Esophagus muscularis mucosa (tissue), 4 donors: ENCODE measurements at regions not wholly inside any gene's neighbourhood (a gene's known extent, or its start where the extent isn't known, plus 50 kb on each side); places are given as distances from the start of the nearest gene placed in this dataset.

Source experiments
- DNase-seq: peaks from one replicate; pipeline ENCODE4 v3.0.0-alpha.2; 2017; ENCODE audit errors: extremely low spot score
- H3K27ac ChIP-seq, 4 donors: fragments of 200-600 bp; sonication (generic); replicated peaks in 1 of 4; 1 replicate in 3 of 4; 2 replicates in 1 of 4; pipeline ENCODE4 v1.5.1; 2016 to 2019; ENCODE audit warnings: mild to moderate bottlenecking in 1 of 4
- H3K27me3 ChIP-seq, 4 donors: fragments of 200-600 bp; sonication (generic); one replicate each; pipeline versions ENCODE4 v1.5.1 to v1.6.0; 2016 to 2019
- H3K36me3 ChIP-seq, 4 donors: fragments of 200-600 bp; sonication (generic); one replicate each; pipeline ENCODE4 v1.5.1; 2016 to 2019
- H3K4me1 ChIP-seq, 4 donors: fragments of 200-600 bp; sonication (generic); one replicate each; pipeline ENCODE4 v1.5.1; 2016 to 2019
- H3K4me3 ChIP-seq, 4 donors: fragments of 200-600 bp; sonication (generic); 1 replicate in 2 of 4; 2 replicates in 2 of 4; pipeline ENCODE4 v1.5.1; 2016 to 2019; ENCODE audit warnings: mild to moderate bottlenecking in 4 of 4, moderate library complexity in 1 of 4
- H3K9me3 ChIP-seq, 4 donors: fragments of 200-600 bp; sonication (generic); 1 replicate in 3 of 4; 2 replicates in 1 of 4; pipeline ENCODE4 v1.5.1; 2016 to 2019
- CTCF ChIP-seq, 3 experiments: fragments of 200-600 bp in 2 of 3; fragments of 450-650 bp in 1 of 3; sonication (generic) in 2 of 3; IDR thresholded peaks; one replicate each; pipeline ENCODE4 v1.5.1; 2017 to 2019; ENCODE audit warnings: antibody characterized with exemption in 3 of 3, mild to moderate bottlenecking in 2 of 3, moderate library complexity in 1 of 3
- EP300 ChIP-seq: sonication (generic); formaldehyde crosslinking; IDR thresholded peaks from one replicate; pipeline ENCODE4 v1.6.1; 2017; ENCODE audit warnings: antibody characterized with exemption
- POLR2A ChIP-seq: fragments of 450-650 bp; IDR thresholded peaks from one replicate; pipeline ENCODE4 v1.6.1; 2017; ENCODE audit warnings: antibody characterized with exemption, moderate library complexity, mild to moderate bottlenecking, low read depth
- POLR2AphosphoS5 ChIP-seq, 2 donors: sonication (generic); formaldehyde crosslinking; IDR thresholded peaks; one replicate each; pipeline ENCODE4 v1.6.1; 2017; ENCODE audit warnings: antibody characterized with exemption in 2 of 2
- WGBS: methylation state at CpG from one replicate; pipeline ENCODE4 v1.1.5; 2018; 5-methylcytosine and 5-hydroxymethylcytosine counted together
- intact Hi-C: fragments of 100-400 bp; cut with DNase I; formaldehyde crosslinking; loops from one replicate; pipeline ENCODE4 v1.15.1; 2023

- Histone ChIP-seq H3K9me3 (no peaks in the 10 kb centered on the region), H3K27me3 (no peaks in the 10 kb centered on the region), H3K27ac (no peak overlapping the region), H3K4me1 (no peaks in the 10 kb centered on the region), H3K4me3 (no peak overlapping the region), H3K36me3 (no peaks in the 10 kb centered on the region)
- intact Hi-C loops = no loop called here
- TF ChIP-seq POLR2A = no peak
- TF ChIP-seq POLR2AphosphoS5 (IDR thresholded peaks at IDR 0.05) = no peak
- no peak for TF ChIP-seq CTCF (IDR thresholded peaks at IDR 0.05)
- TF ChIP-seq EP300 = no peak
- 32% methylated on average over 2 of the region's 2 CpGs for WGBS
- DNase-seq = no peak
Measured at GRCh38 chr3:88312256-88312655, 162.5 kb downstream of the C3orf38 start.

GRCh38 chr3:88318067-88318466 lies 168.3 kb downstream of the C3orf38 start:
- WGBS = 82% methylated on average over 3 of the region's 3 CpGs
- TF ChIP-seq CTCF (IDR thresholded peaks at IDR 0.05) (no peak), EP300 (no peak), POLR2AphosphoS5 (IDR thresholded peaks at IDR 0.05) (no peak), POLR2A (no peak)
- no peaks in the 10 kb centered on the region for H3K9me3 ChIP-seq

GRCh38 chr3:88321363-88322050 lies 171.7 kb downstream of the C3orf38 start:
- 48% methylated on average over 3 of the region's 3 CpGs for WGBS
- Histone ChIP-seq H3K4me1 (no peaks in the 10 kb centered on the region), H3K4me3 (no peak overlapping the region), H3K27ac (no peak overlapping the region), H3K9me3 (no peaks in the 10 kb centered on the region), H3K36me3 (no peaks in the 10 kb centered on the region), H3K27me3 (no peaks in the 10 kb centered on the region)
- intact Hi-C loops = no loop called here
- no peak for DNase-seq
- no peak for TF ChIP-seq CTCF (IDR thresholded peaks at IDR 0.05)
- TF ChIP-seq EP300 = no peak
- TF ChIP-seq POLR2A = no peak
- TF ChIP-seq POLR2AphosphoS5 (IDR thresholded peaks at IDR 0.05) = no peak

More at GRCh38 chr3:88318067-88318466, 168.3 kb downstream of the C3orf38 start:
- no peaks in the 10 kb centered on the region for H3K36me3 ChIP-seq
- intact Hi-C loops = no loop called here
- H3K27me3 ChIP-seq = no peaks in the 10 kb centered on the region
- no peak overlapping the region for H3K27ac ChIP-seq
- H3K4me1 ChIP-seq = no peaks in the 10 kb centered on the region
- DNase-seq = no peak
- H3K4me3 ChIP-seq = no peak overlapping the region

GRCh38 chr3:88324788-88325187 lies 175.0 kb downstream of the C3orf38 start:
- 91% methylated on average over 2 of the region's 2 CpGs for WGBS
- Histone ChIP-seq H3K27me3 (no peaks in the 10 kb centered on the region), H3K9me3 (no peaks in the 10 kb centered on the region), H3K4me3 (no peak overlapping the region), H3K4me1 (no peaks in the 10 kb centered on the region), H3K27ac (no peak overlapping the region), H3K36me3 (no peaks in the 10 kb centered on the region)
- TF ChIP-seq EP300 = no peak
- TF ChIP-seq POLR2AphosphoS5 (IDR thresholded peaks at IDR 0.05) = no peak
- no peak for TF ChIP-seq POLR2A
- TF ChIP-seq CTCF (IDR thresholded peaks at IDR 0.05) = no peak
- no peak for DNase-seq
- intact Hi-C loops = no loop called here
